B cell (primary cell): ENCODE measurements at regions not wholly inside any gene's neighbourhood (a gene's known extent, or its start where the extent isn't known, plus 50 kb on each side); places are given as distances from the start of the nearest gene placed in this dataset.
"Not testable (repeated sequence)": the region's sequence is repeated elsewhere in the genome, so short reads cannot be mapped to it uniquely, and the experiment has no call there.

Experiments used
- CTCF ChIP-seq: fragments of 200-600 bp; IDR thresholded peaks from one replicate; pipeline ENCODE4 v1.8.0; 2022; ENCODE audit warnings: antibody characterized with exemption, mild to moderate bottlenecking
- EZH2 ChIP-seq: IDR thresholded peaks from 2 replicates; pipeline ENCODE4 v1.6.1; 2012; ENCODE audit warnings: borderline replicate concordance, low read depth, mild to moderate bottlenecking, moderate library complexity, low read length; ENCODE audit not compliant: insufficient read depth, poor library complexity, severe bottlenecking

GRCh38 chr11:71664941-71665340 is 82.3 kb upstream of the KRTAP5-11 start:
- not testable (repeated sequence) for TF ChIP-seq CTCF, EZH2
